Ovary (tissue), 3 donors: ENCODE measurements at regions not wholly inside any gene's neighbourhood (a gene's known extent, or its start where the extent isn't known, plus 50 kb on each side); places are given as distances from the start of the nearest gene placed in this dataset.

Experiments
- EP300 ChIP-seq: sonication (generic); formaldehyde crosslinking; IDR thresholded peaks from one replicate; pipeline ENCODE4 v1.6.1; 2017; ENCODE audit warnings: antibody characterized with exemption
- POLR2A ChIP-seq: fragments of 450-650 bp; IDR thresholded peaks from one replicate; pipeline ENCODE4 v1.6.1; 2017; ENCODE audit warnings: antibody characterized with exemption, mild to moderate bottlenecking, moderate library complexity
- TF ChIP-seq, protein P1 (sequence below), 3 donors: fragments of 450-650 bp in 2 of 3; fragments of 200-600 bp in 1 of 3; IDR thresholded peaks; one replicate each; pipeline versions ENCODE4 v1.5.1 to v1.8.0; 2016 to 2022; ENCODE audit warnings: antibody characterized with exemption in 3 of 3, mild to moderate bottlenecking in 1 of 3
- donor health status: DM: no; HTN: no; CAD: no.

DNA sequence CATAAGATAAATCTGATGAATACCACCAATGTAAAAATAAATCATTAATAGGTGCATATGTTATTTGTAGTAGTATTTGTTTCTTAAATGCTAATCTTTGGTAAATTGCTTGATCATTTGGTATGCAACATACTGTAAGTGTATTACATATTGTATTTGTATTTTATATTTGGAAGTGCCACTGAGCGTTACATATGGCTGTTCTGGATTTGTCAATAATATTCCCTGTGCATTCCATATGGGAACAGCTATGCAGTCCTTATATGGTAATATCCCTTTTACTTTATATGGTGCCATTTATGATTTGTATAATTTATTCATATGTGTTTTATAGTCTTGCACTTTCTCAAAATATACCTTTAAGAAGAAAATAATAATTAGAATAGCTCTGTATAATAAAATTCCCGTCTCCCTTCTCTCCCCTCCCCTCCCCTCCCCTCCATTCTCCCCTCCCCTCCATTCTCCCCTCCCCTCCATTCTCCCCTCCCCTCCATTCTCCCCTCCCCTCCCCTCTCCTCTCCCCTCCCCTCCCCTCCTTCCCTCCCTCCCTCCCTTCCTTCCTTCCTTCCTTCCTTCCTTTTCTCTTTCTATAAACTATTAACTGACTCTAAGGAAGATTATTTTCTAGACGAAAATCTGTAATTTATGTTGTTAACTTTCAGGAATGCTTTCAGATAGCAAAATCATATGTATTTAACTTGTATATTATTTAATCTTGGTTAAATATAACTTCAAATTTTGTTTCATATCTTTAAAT, 241.4 kb downstream of the CSNK1G3 start:
- TF ChIP-seq, protein P1, sequence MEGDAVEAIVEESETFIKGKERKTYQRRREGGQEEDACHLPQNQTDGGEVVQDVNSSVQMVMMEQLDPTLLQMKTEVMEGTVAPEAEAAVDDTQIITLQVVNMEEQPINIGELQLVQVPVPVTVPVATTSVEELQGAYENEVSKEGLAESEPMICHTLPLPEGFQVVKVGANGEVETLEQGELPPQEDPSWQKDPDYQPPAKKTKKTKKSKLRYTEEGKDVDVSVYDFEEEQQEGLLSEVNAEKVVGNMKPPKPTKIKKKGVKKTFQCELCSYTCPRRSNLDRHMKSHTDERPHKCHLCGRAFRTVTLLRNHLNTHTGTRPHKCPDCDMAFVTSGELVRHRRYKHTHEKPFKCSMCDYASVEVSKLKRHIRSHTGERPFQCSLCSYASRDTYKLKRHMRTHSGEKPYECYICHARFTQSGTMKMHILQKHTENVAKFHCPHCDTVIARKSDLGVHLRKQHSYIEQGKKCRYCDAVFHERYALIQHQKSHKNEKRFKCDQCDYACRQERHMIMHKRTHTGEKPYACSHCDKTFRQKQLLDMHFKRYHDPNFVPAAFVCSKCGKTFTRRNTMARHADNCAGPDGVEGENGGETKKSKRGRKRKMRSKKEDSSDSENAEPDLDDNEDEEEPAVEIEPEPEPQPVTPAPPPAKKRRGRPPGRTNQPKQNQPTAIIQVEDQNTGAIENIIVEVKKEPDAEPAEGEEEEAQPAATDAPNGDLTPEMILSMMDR (IDR thresholded peaks at IDR 0.05), result no peak
- no peak for TF ChIP-seq POLR2A
- no peak for TF ChIP-seq EP300
